Breast epithelium (tissue), 4 donors: ENCODE measurements at regions not wholly inside any gene's neighbourhood (a gene's known extent, or its start where the extent isn't known, plus 50 kb on each side); places are given as distances from the start of the nearest gene placed in this dataset.

Experiments used
- DNase-seq, 2 donors: peaks; one replicate each; pipeline ENCODE4 v3.0.0-alpha.2; 2019; ENCODE audit warnings: low spot score in 2 of 2
- H3K27ac ChIP-seq, 2 donors: fragments of 200-600 bp; sonication (generic) in 1 of 2; one replicate each; pipeline ENCODE4 v1.5.1; 2016 to 2019; ENCODE audit warnings: mild to moderate bottlenecking in 1 of 2
- H3K27me3 ChIP-seq, 2 donors: fragments of 200-600 bp; sonication (generic) in 1 of 2; one replicate each; pipeline versions ENCODE4 v1.5.1 to v1.6.0; 2017 to 2019; ENCODE audit warnings: control low read depth in 1 of 2, mild to moderate bottlenecking in 1 of 2
- H3K36me3 ChIP-seq: fragments of 200-600 bp; one replicate; pipeline ENCODE4 v1.5.1; 2019
- H3K4me1 ChIP-seq, 2 donors: fragments of 200-600 bp; sonication (generic); one replicate each; pipeline ENCODE4 v1.5.1; 2016 to 2019; ENCODE audit warnings: control low read depth in 1 of 2
- H3K4me3 ChIP-seq, 3 donors: fragments of 200-600 bp; sonication (generic); 1 replicate in 2 of 3; 2 replicates in 1 of 3; pipeline ENCODE4 v1.5.1; 2016 to 2019; ENCODE audit warnings: mild to moderate bottlenecking in 3 of 3, moderate library complexity in 2 of 3
- H3K9me3 ChIP-seq, 2 donors: fragments of 200-600 bp; sonication (generic) in 1 of 2; one replicate each; pipeline ENCODE4 v1.5.1; 2016 to 2019; ENCODE audit warnings: control low read depth in 1 of 2
- CTCF ChIP-seq, 3 donors: fragments of 450-650 bp; IDR thresholded peaks; one replicate each; pipeline ENCODE4 v1.5.1; 2016 to 2017; ENCODE audit warnings: antibody characterized with exemption in 3 of 3, mild to moderate bottlenecking in 3 of 3, moderate library complexity in 3 of 3
- POLR2A ChIP-seq: fragments of 450-650 bp; IDR thresholded peaks from one replicate; pipeline ENCODE4 v1.6.1; 2016; ENCODE audit warnings: antibody characterized with exemption, mild to moderate bottlenecking, moderate library complexity
- POLR2AphosphoS5 ChIP-seq, 3 donors: sonication (generic); formaldehyde crosslinking; IDR thresholded peaks; one replicate each; pipeline ENCODE4 v1.6.1; 2017; ENCODE audit warnings: antibody characterized with exemption in 3 of 3
- intact Hi-C: fragments of 100-400 bp; cut with DNase I; formaldehyde crosslinking; loops from one replicate; pipeline ENCODE4 v1.15.1; 2023; ENCODE audit warnings: low total_unique reads

GRCh38 chr1:94693029-94693428, 127.1 kb upstream of the SLC44A3 start:
- Histone ChIP-seq H3K4me1 (no peaks in the 10 kb centered on the region), H3K36me3 (no peaks in the 10 kb centered on the region), H3K27me3 (no peaks in the 10 kb centered on the region), H3K9me3 (no peaks in the 10 kb centered on the region), H3K4me3 (no peak overlapping the region), H3K27ac (no peak overlapping the region)
- no peak for DNase-seq
- intact Hi-C loops = no loop called here
- TF ChIP-seq POLR2A (no peak), POLR2AphosphoS5 (IDR thresholded peaks at IDR 0.05) (no peak), CTCF (IDR thresholded peaks at IDR 0.05) (no peak)

- intact Hi-C loops = no loop called here
- Histone ChIP-seq H3K4me3 (no peak overlapping the region), H3K27me3 (no peaks in the 10 kb centered on the region), H3K4me1 (no peaks in the 10 kb centered on the region), H3K27ac (peak overlapping the region; percentile 65 to 81), H3K9me3 (no peaks in the 10 kb centered on the region), H3K36me3 (no peaks in the 10 kb centered on the region)
- no peak for TF ChIP-seq CTCF (IDR thresholded peaks at IDR 0.05)
- no peak for TF ChIP-seq POLR2A
- no peak for TF ChIP-seq POLR2AphosphoS5 (IDR thresholded peaks at IDR 0.05)
- no peak for DNase-seq
These were observed 131.5 kb upstream of the SLC44A3 start for GRCh38 chr1:94688646-94689045.

DNA sequence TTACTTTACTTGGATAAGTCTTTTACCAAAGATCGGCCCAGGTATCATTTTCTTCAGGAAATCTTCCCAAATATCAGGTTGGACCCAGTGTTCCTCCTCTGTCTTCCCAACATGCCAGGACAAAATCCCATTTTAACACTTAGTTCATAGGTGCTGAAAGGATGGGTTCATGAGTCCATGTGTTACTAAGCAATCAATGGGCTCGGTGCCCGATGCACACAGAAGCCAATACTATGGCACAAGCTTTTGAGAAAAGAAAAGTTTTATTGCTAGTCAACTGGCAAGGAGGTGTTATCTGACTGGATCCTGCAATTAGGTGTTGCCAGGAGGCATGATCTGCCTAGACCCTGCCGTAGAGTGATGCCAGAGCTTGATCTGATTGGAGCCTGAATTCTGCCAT, 133.3 kb upstream of the SLC44A3 start:
- intact Hi-C loops = no loop called here
- H3K9me3 ChIP-seq = no peaks in the 10 kb centered on the region
- no peaks in the 10 kb centered on the region for H3K4me1 ChIP-seq
- TF ChIP-seq POLR2AphosphoS5 (IDR thresholded peaks at IDR 0.05) = no peak
- TF ChIP-seq CTCF (IDR thresholded peaks at IDR 0.05) = no peak
- no peak for TF ChIP-seq POLR2A
- no peaks in the 10 kb centered on the region for H3K27me3 ChIP-seq
- no peaks in the 10 kb centered on the region for H3K36me3 ChIP-seq
- no peak overlapping the region for H3K4me3 ChIP-seq
- no peak overlapping the region for H3K27ac ChIP-seq
- DNase-seq = no peak

DNA sequence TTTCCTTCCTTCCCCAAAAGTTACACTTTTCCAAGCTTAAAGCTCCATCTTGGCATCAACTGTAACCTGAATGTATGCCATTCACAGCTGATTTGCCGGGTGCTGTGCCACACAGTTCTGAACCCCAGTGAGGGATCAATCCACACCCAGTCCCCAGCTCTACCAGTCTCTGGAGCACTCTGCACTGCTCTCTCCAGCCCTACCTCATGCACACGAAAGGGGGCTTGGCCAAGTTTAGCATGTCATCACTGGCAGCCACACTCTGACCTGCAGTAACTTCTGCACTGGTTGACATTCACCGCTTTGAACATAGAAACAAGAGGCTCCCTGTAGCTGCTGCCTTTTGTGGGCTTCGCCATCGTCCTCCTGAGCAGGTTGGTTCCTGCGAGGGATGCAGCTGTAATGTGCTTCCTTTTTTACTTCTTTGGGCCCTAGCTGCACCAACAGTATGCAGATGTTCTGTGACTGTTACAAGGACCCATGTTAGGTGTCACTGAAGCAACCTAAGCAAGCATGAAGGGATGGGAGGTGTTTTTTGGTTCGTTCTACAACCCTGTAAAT, 135.4 kb upstream of the SLC44A3 start:
- TF ChIP-seq POLR2A = no peak
- no peak for TF ChIP-seq POLR2AphosphoS5 (IDR thresholded peaks at IDR 0.05)
- no peak for TF ChIP-seq CTCF (IDR thresholded peaks at IDR 0.05)
- no peak overlapping the region for H3K27ac ChIP-seq

GRCh38 chr1:94683886-94684285, 136.3 kb upstream of the SLC44A3 start:
- H3K4me3 ChIP-seq = no peak overlapping the region
- intact Hi-C loops = no loop called here
- peak overlapping the region; percentile 16 to 31 for H3K27ac ChIP-seq
- no peaks in the 10 kb centered on the region for H3K9me3 ChIP-seq
- H3K27me3 ChIP-seq = no peaks in the 10 kb centered on the region
- DNase-seq = no peak
- TF ChIP-seq CTCF (IDR thresholded peaks at IDR 0.05) (no peak), POLR2A (no peak), POLR2AphosphoS5 (IDR thresholded peaks at IDR 0.05) (no peak)
- no peaks in the 10 kb centered on the region for H3K36me3 ChIP-seq
- no peaks in the 10 kb centered on the region for H3K4me1 ChIP-seq

More for the DNA sequence above, 135.4 kb upstream of the SLC44A3 start:
- DNase-seq = no peak
- Histone ChIP-seq H3K4me1 (no peaks in the 10 kb centered on the region), H3K27me3 (no peaks in the 10 kb centered on the region), H3K9me3 (no peaks in the 10 kb centered on the region), H3K4me3 (no peak overlapping the region), H3K36me3 (no peaks in the 10 kb centered on the region)
- intact Hi-C loops = no loop called here
